ENCODE measurements at regions not wholly inside any gene's neighbourhood (a gene's known extent, or its start where the extent isn't known, plus 50 kb on each side); places are given as distances from the start of the nearest gene placed in this dataset.
"Not testable (repeated sequence)": the region's sequence is repeated elsewhere in the genome, so short reads cannot be mapped to it uniquely, and the experiment has no call there.

DNA sequence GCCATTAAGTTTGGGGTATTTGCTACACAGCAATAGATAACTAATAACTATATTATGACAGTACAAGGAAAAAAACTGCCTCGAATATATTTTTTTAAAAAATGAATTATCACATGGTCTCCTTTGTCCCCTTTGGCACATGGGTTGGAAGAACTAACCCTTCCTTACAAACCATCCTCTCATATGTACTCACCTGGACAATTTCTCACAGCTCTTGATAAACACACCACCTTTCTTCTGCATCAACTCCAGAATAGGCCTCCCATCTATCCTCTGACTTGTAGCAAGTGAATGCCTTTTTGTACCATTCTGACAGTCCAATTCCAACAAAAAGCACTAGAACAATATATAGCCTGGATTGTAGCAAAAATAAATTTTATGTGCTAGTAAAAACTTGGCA, 78.7 kb upstream of the LARP1 start:
- Histone ChIP-seq H3K36me3 (replicated peaks; ENCODE audit: low read depth, low read length) (no peaks in the 10 kb centered on the region), H2AFZ (ENCODE audit: low read depth, low read length) (no peak overlapping the region), H3K4me2 (ENCODE audit: low read length) (no peak overlapping the region), H4K20me1 (ENCODE audit: insufficient read depth, low read length) (no peaks in the 10 kb centered on the region), H3K9me3 (ENCODE audit: insufficient read depth, low read length) (no peaks in the 10 kb centered on the region), H3K27me3 (ENCODE audit: low read depth, low read length) (no peaks in the 10 kb centered on the region), H3K9ac (ENCODE audit: low read length) (no peak overlapping the region), H3K79me2 (ENCODE audit: low read length) (no peaks in the 10 kb centered on the region), H3K4me1 (ENCODE audit: low read length) (no peaks in the 10 kb centered on the region), H3K4me3 (ENCODE audit: low read length) (no peak overlapping the region), H3K27ac (ENCODE audit: low read length) (no peak overlapping the region)
- TF ChIP-seq EZH2phosphoT487 (IDR thresholded peaks at IDR 0.05; ENCODE audit: low read depth): no peak
- TF ChIP-seq, protein P1, sequence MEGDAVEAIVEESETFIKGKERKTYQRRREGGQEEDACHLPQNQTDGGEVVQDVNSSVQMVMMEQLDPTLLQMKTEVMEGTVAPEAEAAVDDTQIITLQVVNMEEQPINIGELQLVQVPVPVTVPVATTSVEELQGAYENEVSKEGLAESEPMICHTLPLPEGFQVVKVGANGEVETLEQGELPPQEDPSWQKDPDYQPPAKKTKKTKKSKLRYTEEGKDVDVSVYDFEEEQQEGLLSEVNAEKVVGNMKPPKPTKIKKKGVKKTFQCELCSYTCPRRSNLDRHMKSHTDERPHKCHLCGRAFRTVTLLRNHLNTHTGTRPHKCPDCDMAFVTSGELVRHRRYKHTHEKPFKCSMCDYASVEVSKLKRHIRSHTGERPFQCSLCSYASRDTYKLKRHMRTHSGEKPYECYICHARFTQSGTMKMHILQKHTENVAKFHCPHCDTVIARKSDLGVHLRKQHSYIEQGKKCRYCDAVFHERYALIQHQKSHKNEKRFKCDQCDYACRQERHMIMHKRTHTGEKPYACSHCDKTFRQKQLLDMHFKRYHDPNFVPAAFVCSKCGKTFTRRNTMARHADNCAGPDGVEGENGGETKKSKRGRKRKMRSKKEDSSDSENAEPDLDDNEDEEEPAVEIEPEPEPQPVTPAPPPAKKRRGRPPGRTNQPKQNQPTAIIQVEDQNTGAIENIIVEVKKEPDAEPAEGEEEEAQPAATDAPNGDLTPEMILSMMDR (IDR thresholded peaks at IDR 0.05; ENCODE audit: low read depth, low read length): no peak

DNA sequence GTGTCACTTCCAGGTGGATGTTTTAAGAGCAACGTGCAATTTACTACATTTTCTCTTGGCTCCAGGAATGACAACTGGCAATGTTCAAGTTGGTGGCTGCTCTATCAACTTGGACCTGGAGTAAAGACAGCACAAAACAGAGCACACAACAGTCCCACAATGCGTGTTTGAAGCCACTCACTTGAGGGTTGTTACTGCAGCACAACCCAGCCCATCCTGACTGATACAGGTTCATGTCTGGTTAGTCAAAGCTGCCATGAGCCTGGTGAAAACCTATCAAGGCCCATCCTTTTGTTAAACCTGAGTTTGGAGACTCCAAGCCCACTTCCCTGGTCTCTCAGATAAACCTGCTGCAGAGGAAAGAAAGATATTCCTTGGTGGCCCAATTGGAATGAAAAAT, 81.1 kb upstream of the LARP1 start:
- no peak overlapping the region for H3K4me3 ChIP-seq (ENCODE audit: low read length)

DNA sequence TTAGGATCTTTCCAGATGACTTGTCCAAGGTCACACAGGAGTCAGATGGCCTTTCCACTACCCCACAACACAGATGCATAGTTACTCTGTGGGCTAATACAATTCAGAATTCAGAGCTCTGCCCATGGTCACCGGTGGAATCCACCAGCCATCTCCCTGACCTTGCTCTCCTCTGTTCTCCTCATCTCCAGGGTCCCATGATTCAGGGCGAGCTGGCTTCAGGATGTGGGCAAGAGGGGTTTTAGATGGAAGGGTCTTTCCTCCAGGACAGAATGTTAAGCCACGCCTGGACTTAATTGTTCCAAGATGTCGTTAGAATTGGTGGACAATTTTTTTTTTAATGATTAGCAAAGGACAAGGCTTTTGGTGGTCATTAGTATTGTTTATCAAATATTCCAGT, 81.7 kb upstream of the LARP1 start:
- TF ChIP-seq, protein P1 (IDR thresholded peaks at IDR 0.05; ENCODE audit: low read depth, low read length): no peak
- no peak for TF ChIP-seq EZH2phosphoT487 (IDR thresholded peaks at IDR 0.05; ENCODE audit: low read depth)
- Histone ChIP-seq H4K20me1 (ENCODE audit: insufficient read depth, low read length) (no peaks in the 10 kb centered on the region), H3K9me3 (ENCODE audit: insufficient read depth, low read length) (no peaks in the 10 kb centered on the region), H3K79me2 (ENCODE audit: low read length) (no peaks in the 10 kb centered on the region), H3K4me3 (ENCODE audit: low read length) (no peak overlapping the region), H3K27ac (ENCODE audit: low read length) (no peak overlapping the region), H2AFZ (ENCODE audit: low read depth, low read length) (no peak overlapping the region), H3K4me1 (ENCODE audit: low read length) (no peaks in the 10 kb centered on the region), H3K27me3 (ENCODE audit: low read depth, low read length) (no peaks in the 10 kb centered on the region), H3K36me3 (replicated peaks; ENCODE audit: low read depth, low read length) (no peaks in the 10 kb centered on the region), H3K9ac (ENCODE audit: low read length) (no peak overlapping the region), H3K4me2 (ENCODE audit: low read length) (no peak overlapping the region)

More for the DNA sequence above, 81.1 kb upstream of the LARP1 start:
- Histone ChIP-seq H3K79me2 (ENCODE audit: low read length) (no peaks in the 10 kb centered on the region), H3K27me3 (ENCODE audit: low read depth, low read length) (no peaks in the 10 kb centered on the region), H3K4me2 (ENCODE audit: low read length) (no peak overlapping the region), H3K27ac (ENCODE audit: low read length) (no peak overlapping the region), H4K20me1 (ENCODE audit: insufficient read depth, low read length) (no peaks in the 10 kb centered on the region), H3K9ac (ENCODE audit: low read length) (no peak overlapping the region), H3K36me3 (replicated peaks; ENCODE audit: low read depth, low read length) (no peaks in the 10 kb centered on the region), H3K4me1 (ENCODE audit: low read length) (no peaks in the 10 kb centered on the region), H2AFZ (ENCODE audit: low read depth, low read length) (no peak overlapping the region), H3K9me3 (ENCODE audit: insufficient read depth, low read length) (no peaks in the 10 kb centered on the region)
- TF ChIP-seq EZH2phosphoT487 (IDR thresholded peaks at IDR 0.05; ENCODE audit: low read depth): no peak
- TF ChIP-seq, protein P1 (IDR thresholded peaks at IDR 0.05; ENCODE audit: low read depth, low read length): no peak

DNA sequence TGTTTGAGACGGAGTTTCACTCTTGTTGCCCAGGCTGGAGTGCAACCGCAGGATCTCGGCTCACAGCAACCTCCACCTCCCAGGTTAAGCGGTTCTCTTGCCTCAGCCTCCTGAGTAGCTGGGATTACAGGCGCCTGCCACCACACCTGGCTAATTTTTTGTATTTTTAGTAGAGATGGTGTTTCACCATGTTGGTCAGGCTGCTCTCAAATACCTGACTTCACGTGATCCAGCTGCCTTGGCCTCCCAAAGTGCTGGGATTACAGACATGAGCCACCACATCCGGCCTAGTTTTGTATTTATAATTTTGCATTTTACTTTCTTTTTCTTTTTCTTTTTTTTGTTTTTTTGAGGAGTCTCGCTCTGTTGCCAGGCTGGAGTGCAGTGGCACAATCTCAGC, 85.3 kb upstream of the LARP1 start:
- not testable (repeated sequence) for H3K36me3 ChIP-seq (replicated peaks; ENCODE audit: low read depth, low read length); H3K4me3 ChIP-seq (ENCODE audit: low read length); H4K20me1 ChIP-seq (ENCODE audit: insufficient read depth, low read length); H3K4me1 ChIP-seq (ENCODE audit: low read length); H3K9ac ChIP-seq (ENCODE audit: low read length); H3K9me3 ChIP-seq (ENCODE audit: insufficient read depth, low read length); H3K27ac ChIP-seq (ENCODE audit: low read length); H3K27me3 ChIP-seq (ENCODE audit: low read depth, low read length); H2AFZ ChIP-seq (ENCODE audit: low read depth, low read length); H3K4me2 ChIP-seq (ENCODE audit: low read length); H3K79me2 ChIP-seq (ENCODE audit: low read length)

DNA sequence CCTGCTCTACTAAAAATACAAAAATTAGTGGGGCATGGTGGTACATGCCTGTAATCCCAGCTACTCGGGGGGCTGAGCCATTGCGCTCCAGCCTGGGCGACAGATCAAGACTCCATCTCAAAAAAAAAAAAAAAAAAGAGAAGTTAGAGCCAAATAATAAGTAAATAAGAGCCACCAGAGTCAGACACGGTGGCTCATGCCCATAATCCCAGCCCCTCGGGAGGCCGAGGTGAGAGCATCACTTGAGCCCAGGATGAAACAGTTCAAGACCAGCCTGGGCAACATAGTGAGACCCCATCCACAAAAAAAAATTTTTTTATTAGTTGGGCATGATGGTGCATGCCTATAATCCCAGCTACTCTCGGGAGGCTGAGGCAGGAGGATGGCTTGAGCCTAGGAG, 85.8 kb upstream of the LARP1 start:
- Histone ChIP-seq H3K27me3 (ENCODE audit: low read depth, low read length) (no peaks in the 10 kb centered on the region), H4K20me1 (ENCODE audit: insufficient read depth, low read length) (no peaks in the 10 kb centered on the region), H3K4me2 (ENCODE audit: low read length) (no peak overlapping the region), H3K4me1 (ENCODE audit: low read length) (no peaks in the 10 kb centered on the region), H3K9me3 (ENCODE audit: insufficient read depth, low read length) (no peaks in the 10 kb centered on the region), H3K27ac (ENCODE audit: low read length) (no peak overlapping the region), H3K79me2 (ENCODE audit: low read length) (no peaks in the 10 kb centered on the region), H3K4me3 (ENCODE audit: low read length) (no peak overlapping the region), H3K9ac (ENCODE audit: low read length) (no peak overlapping the region), H2AFZ (ENCODE audit: low read depth, low read length) (no peak overlapping the region), H3K36me3 (replicated peaks; ENCODE audit: low read depth, low read length) (no peaks in the 10 kb centered on the region)
- TF ChIP-seq, protein P1 (IDR thresholded peaks at IDR 0.05; ENCODE audit: low read depth, low read length): no peak
- TF ChIP-seq EZH2phosphoT487 (IDR thresholded peaks at IDR 0.05; ENCODE audit: low read depth): no peak

Data from OCI-LY3 (cell line).